Stimulated activated CD8-positive, alpha-beta memory T cell treated with anti-CD3 and anti-CD28 coated beads, Interleukin-7, amount 100 ng/mL, for 24 hours (primary cell): ENCODE measurements at regions not wholly inside any gene's neighbourhood (a gene's known extent, or its start where the extent isn't known, plus 50 kb on each side); places are given as distances from the start of the nearest gene placed in this dataset.

ENCODE experiments used
- DNase-seq: peaks from one replicate; pipeline ENCODE4 v3.0.0-alpha.2; 2020; ENCODE audit warnings: low read depth

- no peak for DNase-seq
Observed at GRCh38 chr18:40882468-40882867, 1072.6 kb upstream of the PIK3C3 start.

DNA sequence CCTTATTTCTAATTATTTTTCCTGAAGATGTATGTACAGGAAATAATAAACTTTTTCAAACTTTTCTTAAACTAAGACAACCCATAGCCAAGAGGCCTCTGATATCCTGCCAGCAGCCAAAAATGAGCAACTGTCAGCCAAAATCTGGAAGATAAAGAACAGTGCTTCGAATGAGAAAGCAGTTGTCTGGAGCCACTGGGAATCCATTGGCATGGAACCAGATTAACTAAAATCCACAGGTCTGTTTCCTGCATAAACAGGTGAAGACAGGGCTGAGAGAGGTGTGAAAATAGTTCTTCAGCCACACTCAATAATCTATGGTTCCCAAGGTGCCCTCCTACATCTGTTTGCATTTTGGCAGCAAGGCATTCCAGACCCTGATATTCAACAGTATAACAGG is 1076.7 kb upstream of the PIK3C3 start:
- no peak for DNase-seq

- DNase-seq, result no peak
Observed at GRCh38 chr18:40877096-40877495, 1077.9 kb upstream of the PIK3C3 start.

DNA sequence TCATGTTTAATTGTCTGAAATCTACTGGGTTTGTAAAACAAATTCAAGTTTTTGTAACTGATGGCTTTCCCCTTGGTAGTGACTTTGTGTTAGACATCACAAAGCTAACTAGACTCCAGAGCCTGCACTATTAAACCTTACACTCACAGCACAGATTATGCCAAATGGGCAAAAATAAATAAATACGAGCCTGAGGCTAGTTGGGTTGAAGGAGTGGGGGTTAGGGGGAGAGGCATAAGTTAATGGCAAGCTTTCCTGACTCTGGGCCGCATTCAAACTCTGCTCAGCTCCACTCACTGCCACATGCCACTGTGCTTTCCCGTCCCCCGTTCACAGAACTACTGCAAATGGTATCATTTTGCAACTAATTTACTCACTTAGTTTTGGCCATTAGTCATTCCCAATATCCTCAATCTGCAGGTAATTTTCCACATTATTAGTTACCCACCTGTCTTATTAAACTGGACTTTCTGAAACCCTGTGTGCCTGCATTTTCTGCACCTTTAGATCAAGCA is 1079.9 kb upstream of the PIK3C3 start:
- DNase-seq, result no peak

GRCh38 chr18:40874233-40874632 is 1080.8 kb upstream of the PIK3C3 start:
- DNase-seq, result no peak

- DNase-seq, result no peak
Observed at GRCh38 chr18:40868110-40868858, 1086.8 kb upstream of the PIK3C3 start.

DNA sequence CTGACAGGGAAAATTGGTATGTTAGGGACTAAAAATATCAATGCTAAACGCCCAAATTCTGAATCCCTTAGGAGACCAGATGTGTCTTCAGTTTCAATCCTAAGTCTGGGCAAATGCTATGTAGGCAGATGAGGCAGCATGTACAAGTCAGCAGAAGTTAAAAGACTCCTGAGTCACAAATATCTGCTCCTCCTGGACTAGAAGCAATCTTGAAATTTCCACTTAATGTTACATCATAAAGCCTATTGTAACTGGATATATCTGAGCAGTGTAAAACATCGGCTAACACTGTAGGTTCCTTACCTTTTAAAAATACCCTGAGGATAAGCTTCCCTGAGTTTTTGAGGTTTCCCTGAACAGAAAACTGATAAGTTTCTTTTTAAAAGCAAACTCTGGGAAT is 1087.6 kb upstream of the PIK3C3 start:
- DNase-seq, result no peak

DNA sequence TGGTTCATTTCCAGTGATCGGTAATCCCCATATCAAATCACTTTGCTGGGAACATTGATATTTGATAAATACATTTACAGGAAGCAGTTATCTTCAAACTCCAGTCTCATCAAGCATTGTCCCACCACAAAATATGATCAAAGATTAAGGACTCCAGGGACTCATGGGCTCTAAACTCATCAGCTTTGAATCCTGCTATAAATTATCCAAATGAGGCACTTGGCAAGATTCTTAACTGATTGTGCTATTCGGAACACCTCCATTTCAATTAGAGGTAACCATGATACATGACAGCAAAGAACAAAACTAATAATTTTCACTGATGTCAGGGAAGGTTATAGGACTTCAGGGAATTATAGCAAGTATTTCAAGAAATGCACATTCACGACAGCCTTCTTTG is 1088.1 kb upstream of the PIK3C3 start:
- no peak for DNase-seq

- no peak for DNase-seq
Observed at GRCh38 chr18:40866013-40866645, 1088.9 kb upstream of the PIK3C3 start.

DNA sequence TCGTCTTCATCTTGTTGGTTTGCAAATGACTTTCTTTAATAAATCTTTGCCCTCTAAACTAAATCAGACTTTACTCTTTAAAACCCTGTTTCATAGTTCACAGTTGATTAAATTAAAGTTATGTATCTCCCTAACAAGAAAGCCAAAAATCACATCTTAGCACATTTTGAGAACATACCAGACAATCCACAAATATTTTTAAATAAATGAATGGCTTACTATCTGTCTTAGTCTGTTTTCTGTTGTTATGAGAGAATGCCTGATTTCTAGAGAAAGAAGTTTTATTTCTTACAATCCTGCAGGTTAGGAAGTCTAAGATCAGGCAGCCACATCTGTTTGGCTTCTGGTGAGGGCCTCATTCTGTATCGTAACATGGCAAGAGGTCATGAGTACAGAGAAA is 1090.2 kb upstream of the PIK3C3 start:
- no peak for DNase-seq

DNA sequence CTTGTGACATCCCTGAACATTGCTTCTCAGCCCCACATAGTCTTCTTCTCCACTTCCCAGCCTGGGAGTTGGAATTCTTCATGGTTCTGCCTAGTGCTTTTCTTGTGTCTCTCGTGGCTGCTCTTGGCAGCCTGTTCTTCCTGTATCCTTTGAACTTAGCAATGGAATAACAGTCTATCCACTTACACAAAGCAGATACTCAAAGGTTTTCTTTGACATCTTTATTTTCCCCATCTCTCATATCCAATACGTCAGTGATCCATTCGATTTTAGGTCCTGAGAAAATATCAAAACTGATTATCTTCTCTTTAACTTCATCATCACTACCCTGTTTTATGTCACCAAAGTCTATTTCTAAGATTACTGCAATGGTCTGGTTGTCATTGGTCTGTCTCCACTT is 1091.2 kb upstream of the PIK3C3 start:
- no peak for DNase-seq

DNA sequence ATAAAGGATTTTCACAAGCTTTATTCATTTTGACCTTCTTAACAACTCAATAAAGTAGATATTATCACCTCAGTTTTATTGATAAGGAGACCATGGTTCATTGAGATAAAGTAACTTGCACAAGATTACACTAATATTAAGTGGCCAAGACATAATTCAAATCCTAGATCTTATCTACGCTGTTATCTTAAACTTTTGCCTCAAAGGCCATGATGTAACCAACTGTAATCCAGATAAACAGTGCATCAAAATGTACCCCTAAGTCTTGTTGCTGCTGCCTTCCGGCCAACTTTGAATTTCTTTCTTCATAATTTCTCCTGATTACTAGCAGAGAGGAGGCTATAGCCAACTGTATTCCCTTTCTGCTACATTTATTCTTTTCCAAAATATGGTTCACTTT is 1094.8 kb upstream of the PIK3C3 start:
- no peak for DNase-seq

DNA sequence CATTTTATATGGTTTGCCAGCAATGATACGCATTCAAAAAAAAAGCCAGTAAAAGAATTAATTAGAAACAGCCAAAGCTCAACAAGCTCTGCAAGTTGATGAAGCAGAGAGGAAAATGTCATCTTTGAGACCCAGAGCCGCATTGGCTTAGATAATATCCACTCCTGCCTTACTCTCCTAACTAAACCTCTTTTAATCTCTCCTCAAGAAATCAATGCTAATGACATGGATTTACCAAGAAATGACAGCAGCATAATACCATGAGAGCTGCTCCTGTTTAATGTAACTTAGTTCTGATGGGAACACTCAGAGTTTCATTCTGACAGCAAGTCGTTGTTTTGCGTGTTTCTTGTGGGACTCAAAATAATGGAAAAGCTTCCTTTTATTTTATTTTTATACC is 1099.4 kb upstream of the PIK3C3 start:
- no peak for DNase-seq

DNA sequence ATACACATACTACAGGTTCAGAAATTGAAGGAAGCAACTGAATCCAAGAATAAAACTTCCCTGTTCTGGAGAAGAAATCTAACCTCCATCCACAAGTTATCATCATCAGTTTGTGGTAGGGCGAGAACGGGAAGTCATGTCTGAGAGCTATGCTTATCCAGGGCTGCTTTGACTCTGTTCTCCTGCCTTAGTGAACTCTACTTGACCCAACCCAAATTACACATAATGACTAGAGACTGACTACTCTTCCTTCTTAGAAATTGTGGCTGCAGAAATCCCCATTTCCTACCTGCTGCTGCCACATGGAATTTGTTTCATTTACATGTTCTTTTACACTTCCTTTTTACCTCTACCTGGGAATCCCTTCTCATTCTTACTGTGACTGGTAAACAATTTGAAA is 1102.6 kb upstream of the PIK3C3 start:
- no peak for DNase-seq

DNA sequence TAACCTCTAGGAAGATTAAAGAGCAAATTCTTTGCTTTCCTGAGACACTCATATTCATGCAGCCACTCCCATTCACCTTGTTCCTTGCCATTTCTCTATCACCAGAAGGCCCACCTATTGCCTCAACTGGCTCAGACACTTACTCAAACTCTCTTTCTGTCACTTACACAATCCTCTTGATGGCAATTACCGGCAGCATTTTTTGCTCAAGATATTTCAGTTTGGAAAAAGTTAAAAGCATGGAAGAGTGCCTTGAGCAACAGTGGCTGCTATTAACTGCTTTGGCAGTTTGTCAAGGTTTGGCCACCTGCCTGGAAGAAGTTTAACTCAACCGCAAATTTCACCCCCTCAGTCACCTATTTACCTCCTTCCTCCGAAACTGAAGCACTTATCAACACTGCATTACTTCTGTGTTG is 1104.0 kb upstream of the PIK3C3 start:
- DNase-seq, result no peak

- DNase-seq, result no peak
Observed at GRCh38 chr18:40849886-40850285, 1105.1 kb upstream of the PIK3C3 start.

DNA sequence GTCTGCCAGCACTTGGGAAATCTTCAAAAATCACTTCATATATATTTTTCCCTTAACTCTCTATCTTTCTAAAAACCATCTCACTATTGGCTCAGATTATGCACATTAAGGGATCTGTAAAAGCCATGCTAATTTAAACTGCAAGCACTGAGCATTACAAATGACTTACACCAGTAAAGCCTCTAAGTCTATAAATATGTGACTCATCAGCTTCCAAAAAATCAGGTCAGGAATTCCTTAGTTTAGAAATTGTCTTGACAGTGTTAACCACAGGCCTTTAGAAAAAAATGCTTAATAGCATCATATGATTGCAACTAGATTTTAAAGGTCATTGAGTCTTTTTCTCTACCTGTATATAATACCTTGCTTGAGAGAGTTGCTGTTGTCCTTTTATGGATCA is 1113.6 kb upstream of the PIK3C3 start:
- DNase-seq, result no peak

GRCh38 chr18:40841063-40841462 is 1114.0 kb upstream of the PIK3C3 start:
- DNase-seq, result no peak

- no peak for DNase-seq
Observed at GRCh38 chr18:40832362-40832761, 1122.7 kb upstream of the PIK3C3 start.

DNA sequence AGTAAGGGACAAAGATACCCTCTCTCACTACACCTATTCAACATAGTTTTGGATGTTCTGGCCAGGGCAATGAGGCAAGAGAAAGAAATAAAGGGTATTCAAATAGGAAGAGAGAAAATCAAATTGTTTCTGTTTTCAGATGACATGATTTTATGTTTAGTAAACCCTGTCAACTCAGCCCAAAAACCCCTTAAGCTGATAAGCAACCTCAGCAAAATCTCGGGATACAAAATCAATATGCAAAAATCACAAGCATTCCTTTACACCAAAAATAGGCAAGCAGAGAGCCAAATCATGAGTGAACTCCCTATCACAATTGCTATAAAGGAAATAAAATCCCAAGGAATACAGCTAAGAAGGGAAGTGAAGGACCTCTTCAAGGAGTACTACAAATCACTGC is 1130.7 kb upstream of the PIK3C3 start:
- no peak for DNase-seq

DNA sequence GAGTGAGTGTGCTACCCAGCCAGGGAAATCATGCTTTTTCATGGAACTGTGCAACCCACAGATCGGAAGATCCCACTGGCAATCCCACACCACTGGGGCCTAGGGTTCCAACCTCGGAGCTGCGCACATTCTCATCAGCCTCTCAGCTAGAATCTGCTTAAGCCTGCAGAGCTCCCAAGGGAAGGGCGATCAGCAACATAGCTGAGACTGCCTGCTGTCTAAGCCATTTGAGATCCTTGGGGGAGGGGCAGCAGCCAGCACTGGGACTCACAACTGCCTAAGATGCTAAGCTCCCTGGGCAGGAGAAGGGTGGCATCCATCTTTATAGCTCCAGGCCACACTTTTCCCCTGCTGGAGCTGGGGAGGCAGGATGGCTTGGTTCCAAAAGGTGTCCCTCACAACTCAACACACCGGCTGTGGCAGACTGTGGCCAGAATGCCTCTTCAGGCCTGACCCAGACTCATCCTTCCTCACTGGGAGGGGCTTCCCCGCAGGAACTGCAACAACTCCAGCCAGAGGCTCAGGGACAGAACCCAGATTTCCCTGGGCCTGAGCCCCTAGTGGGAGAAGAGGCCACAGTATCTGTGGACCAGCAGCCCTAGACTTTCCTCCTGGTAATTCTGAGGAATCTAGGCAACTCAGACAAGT is 1133.3 kb upstream of the PIK3C3 start:
- DNase-seq, result no peak

DNA sequence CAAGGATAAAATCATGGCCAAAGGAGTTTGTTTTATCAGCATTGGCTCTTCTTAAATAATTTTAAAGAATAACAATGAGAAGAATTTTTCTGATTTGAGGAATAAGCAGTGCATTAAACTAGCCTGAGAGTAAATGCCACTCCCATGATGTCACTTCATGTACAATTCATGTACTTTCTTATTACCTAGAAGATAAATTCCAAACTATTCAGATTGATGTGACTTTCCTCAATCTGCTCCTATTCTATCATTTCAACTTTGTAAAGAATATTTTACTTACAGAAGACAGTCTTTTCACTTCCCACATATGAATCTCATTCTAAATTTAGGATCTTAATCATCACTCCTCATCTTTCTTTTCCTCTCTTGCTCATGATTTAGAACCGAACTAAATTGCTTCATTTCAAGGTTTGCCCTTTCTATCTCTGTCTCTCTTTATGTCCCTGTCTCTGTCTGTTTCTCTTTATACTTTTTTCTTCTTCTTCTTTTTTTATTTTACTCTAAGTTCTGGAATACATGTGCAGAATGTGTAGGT is 1142.0 kb upstream of the PIK3C3 start:
- no peak for DNase-seq

DNA sequence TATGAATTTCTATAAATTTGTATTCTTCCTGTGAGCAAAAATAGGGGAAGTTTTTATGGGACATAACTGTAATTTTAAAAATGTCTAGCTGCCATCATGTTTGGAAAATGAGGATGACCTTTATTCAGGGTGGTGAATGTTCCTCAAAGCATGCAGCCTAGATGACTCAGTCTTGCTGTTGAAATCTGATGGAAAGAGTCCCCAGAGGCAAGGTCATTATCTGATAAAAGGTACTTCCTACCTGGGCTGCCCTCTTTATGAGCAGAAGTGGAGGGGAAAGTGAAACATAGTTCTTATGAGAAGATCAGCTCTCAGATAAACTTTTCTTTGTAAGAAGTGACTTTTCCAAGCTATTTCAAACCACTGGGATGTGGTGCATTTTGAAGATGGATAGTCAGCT is 1144.7 kb upstream of the PIK3C3 start:
- DNase-seq, result no peak
